ENCODE measurements at regions not wholly inside any gene's neighbourhood (a gene's known extent, or its start where the extent isn't known, plus 50 kb on each side); places are given as distances from the start of the nearest gene placed in this dataset.

- Histone ChIP-seq H3K27me3 (ENCODE audit: insufficient read depth, low read length) (no peaks in the 10 kb centered on the region), H3K36me3 (ENCODE audit: control insufficient read depth in 1 of 2, insufficient read depth in 2 of 2, low read length in 2 of 2) (no peaks in the 10 kb centered on the region), H3K27ac (ENCODE audit: low read depth, low read length) (no peak overlapping the region), H3K79me2 (ENCODE audit: insufficient read depth, low read length) (no peaks in the 10 kb centered on the region), H4K20me1 (ENCODE audit: insufficient read depth) (no peaks in the 10 kb centered on the region), H3K4me3 (replicated peaks in 1 of 2; ENCODE audit: low read depth in 1 of 2, low read length in 2 of 2) (no peak overlapping the region), H3K9ac (ENCODE audit: low read length) (no peak overlapping the region), H3K9me3 (ENCODE audit: control insufficient read depth in 1 of 2, insufficient read depth in 1 of 2, low read depth in 1 of 2, low read length in 2 of 2) (peaks cover 28 to 54% of the 10 kb centered on the region in 2 experiments; a peak in 2 of 4 replicates), H3K4me2 (ENCODE audit: low read length) (no peak overlapping the region), H3K4me1 (ENCODE audit: control insufficient read depth in 1 of 2, insufficient read depth in 2 of 2, low read length in 2 of 2) (no peaks in the 10 kb centered on the region), H2AFZ (ENCODE audit: low read depth, low read length, poor library complexity, severe bottlenecking) (no peak overlapping the region), H3K9me2 (ENCODE audit: insufficient read depth) (no peaks in the 10 kb centered on the region)
- BruUV-seq (replicated peaks), result no TSS peak
- ChIA-PET CTCF (no interaction called here), POLR2A (no interaction called here), RAD21 (ENCODE audit: low non-redundant PET in 1 of 2, low total read pairs in 2 of 2, uncharacterized antibody in 2 of 2, unreplicated experiment in 2 of 2) (no interaction called here)
- DNase-seq (ENCODE audit: low read depth, low spot score) (no peak), ATAC-seq (no peak)
- TF ChIP-seq CEBPB (IDR thresholded peaks at IDR 0.05; ENCODE audit: low read depth) (no peak), JUND (IDR thresholded peaks at IDR 0.05) (no peak), EZH2phosphoT487 (IDR thresholded peaks at IDR 0.05; ENCODE audit: borderline replicate concordance) (no peak), ATF3 (IDR thresholded peaks at IDR 0.05) (no peak), REST (IDR thresholded peaks at IDR 0.05; ENCODE audit: low read depth) (no peak), TCF7L2 (IDR thresholded peaks at IDR 0.05; ENCODE audit: borderline replicate concordance, extremely low read depth, insufficient read depth, insufficient read length) (no peak), SP1 (IDR thresholded peaks at IDR 0.05; ENCODE audit: low read depth) (no peak), CTCF (IDR thresholded peaks at IDR 0.05 in 2 of 3, conservative IDR thresholded peaks at IDR 0.05 in 1 of 3; ENCODE audit: borderline replicate concordance in 1 of 3, insufficient read depth in 1 of 3, low read depth in 2 of 3, low read length in 2 of 3) (no peak), POLR2A (IDR thresholded peaks at IDR 0.05; ENCODE audit: borderline replicate concordance, extremely low read depth, insufficient read depth, insufficient read length) (no peak), ELF1 (IDR thresholded peaks at IDR 0.05; ENCODE audit: borderline replicate concordance, low read depth) (no peak), YY1 (IDR thresholded peaks at IDR 0.05; ENCODE audit: extremely low read depth, insufficient replicate concordance, low read depth, low read length) (no peak), CBX3 (IDR thresholded peaks at IDR 0.05; ENCODE audit: low read depth) (no peak), MAX (IDR thresholded peaks at IDR 0.05) (no peak), SIN3A (IDR thresholded peaks at IDR 0.05; ENCODE audit: low read depth) (no peak), RAD21 (IDR thresholded peaks at IDR 0.05; ENCODE audit: low read depth) (no peak), ZFX (IDR thresholded peaks at IDR 0.05) (no peak), EZH2 (IDR thresholded peaks at IDR 0.05) (no peak), ZBTB33 (IDR thresholded peaks at IDR 0.05; ENCODE audit: extremely low read depth, insufficient replicate concordance, low read length) (no peak)
- intact Hi-C loops (cut with micrococcal nuclease), result no loop called here
These were observed 167.9 kb upstream of the REG3A start for GRCh38 chr2:79327460-79327859.

All from HCT116 (cell line).